Adrenal gland (tissue), 9 donors: ENCODE measurements at regions not wholly inside any gene's neighbourhood (a gene's known extent, or its start where the extent isn't known, plus 50 kb on each side); places are given as distances from the start of the nearest gene placed in this dataset.

Source experiments
- DNase-seq, 7 donors: peaks; one replicate each; pipeline ENCODE4 v3.0.0-alpha.2; 2019 to 2020
- H3K27ac ChIP-seq, 5 donors: fragments of 200-600 bp; sonication (generic) in 4 of 5; 1 replicate in 3 of 5; 2 replicates in 2 of 5; pipeline versions ENCODE4 v1.5.1 to v1.8.0; 2016 to 2020; ENCODE audit warnings: mild to moderate bottlenecking in 1 of 5
- H3K27me3 ChIP-seq: fragments of 200-600 bp; 2 replicates; pipeline ENCODE4 v1.8.0; 2021
- H3K36me3 ChIP-seq, 2 donors: fragments of 200-600 bp; replicated peaks in 1 of 2; 1 replicate in 1 of 2; 2 replicates in 1 of 2; pipeline versions ENCODE4 v1.5.1 to v1.8.0; 2018 to 2022
- H3K4me1 ChIP-seq, 2 donors: fragments of 200-600 bp; replicated peaks in 1 of 2; 1 replicate in 1 of 2; 2 replicates in 1 of 2; pipeline versions ENCODE4 v1.5.1 to v1.8.0; 2018 to 2021
- H3K4me3 ChIP-seq, 4 donors: fragments of 200-600 bp; sonication (generic) in 3 of 4; one replicate each; pipeline ENCODE4 v1.5.1; 2016 to 2018
- H3K9me3 ChIP-seq, 3 donors: fragments of 200-600 bp; sonication (generic) in 1 of 3; replicated peaks in 1 of 3; 1 replicate in 2 of 3; 2 replicates in 1 of 3; pipeline versions ENCODE4 v1.5.1 to v1.8.0; 2016 to 2021
- CTCF ChIP-seq, 6 experiments: fragments of 450-650 bp in 4 of 6; fragments of 200-600 bp in 2 of 6; sonication (generic) in 1 of 6; IDR thresholded peaks; 1 replicate in 5 of 6; 2 replicates in 1 of 6; pipeline versions ENCODE4 v1.5.1 to v1.8.0; 2016 to 2021; ENCODE audit warnings: antibody characterized with exemption in 6 of 6, mild to moderate bottlenecking in 2 of 6, moderate library complexity in 1 of 6
- POLR2A ChIP-seq, 2 donors: fragments of 450-650 bp; IDR thresholded peaks; one replicate each; pipeline ENCODE4 v1.6.1; 2017; ENCODE audit warnings: antibody characterized with exemption in 2 of 2, mild to moderate bottlenecking in 2 of 2, moderate library complexity in 1 of 2
- WGBS, 4 donors: extraction: QIAGEN DNeasy Blood & Tissue Kit in 2 of 4; methylation state at CpG; one replicate each; pipeline versions ENCODE4 v1.1.5 to v1.1.7; 2013 to 2017; 5-methylcytosine and 5-hydroxymethylcytosine counted together
- intact Hi-C, 2 donors: fragments of 100-400 bp; cut with DNase I; formaldehyde crosslinking; loops; one replicate each; pipeline versions ENCODE4 v1.14.1 to v1.15.0; 2022 to 2023
- donor health status: healthy with polysubstance abuse.
- donor health status: Bipolar disorder and iron deficiency.
- donor health status: DM: yes; HTN: yes; CAD: no.
- donor health status: DM: no; HTN: no; CAD: no.
- donor health status: DM: no; HTN: no; CAD: no.

DNA sequence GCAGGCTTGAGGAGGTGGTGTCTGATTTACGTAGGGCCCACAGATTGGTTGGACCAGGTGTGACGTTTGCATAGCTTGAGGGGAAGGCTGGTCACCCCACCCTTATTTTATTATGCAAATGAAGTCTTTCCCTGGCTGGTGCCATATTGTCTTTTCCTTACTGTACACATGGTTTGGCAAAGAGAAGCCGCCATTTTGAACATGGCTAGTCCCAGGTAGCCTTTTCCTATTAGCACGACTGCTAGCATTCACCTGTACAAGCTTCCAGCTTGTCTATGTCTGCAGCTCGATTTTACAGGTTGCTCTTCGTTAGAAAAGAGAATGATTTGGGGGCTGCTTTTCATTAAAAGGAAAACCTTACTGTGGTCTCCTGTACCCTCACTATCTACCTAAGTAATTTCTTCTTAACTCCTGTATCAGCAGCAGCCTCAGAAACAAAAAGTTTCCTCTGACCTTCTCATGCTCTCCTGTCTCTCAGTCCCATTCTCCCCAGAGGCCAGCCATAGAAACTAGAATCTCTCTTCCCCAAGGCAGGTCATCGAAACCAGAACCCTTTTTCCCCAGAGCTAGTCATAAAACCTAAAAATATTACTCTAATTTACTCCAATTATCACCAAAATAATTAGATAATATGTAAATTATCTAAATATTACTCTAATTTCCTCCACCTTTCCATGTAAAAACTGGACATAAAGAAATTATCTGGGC lies 151.8 kb downstream of the B3GNT2 start:
- Histone ChIP-seq H3K9me3 (no peaks in the 10 kb centered on the region), H3K27me3 (no peaks in the 10 kb centered on the region), H3K4me1 (no peaks in the 10 kb centered on the region), H3K4me3 (no peak overlapping the region), H3K27ac (no peak overlapping the region), H3K36me3 (no peaks in the 10 kb centered on the region)
- DNase-seq: no peak
- WGBS, 4 donors: 91 to 95% (median 91%) methylated on average over 7 of the region's 7 CpGs
- intact Hi-C loops: no loop called here
- TF ChIP-seq CTCF (IDR thresholded peaks at IDR 0.05): no peak
- TF ChIP-seq POLR2A (IDR thresholded peaks at IDR 0.05): no peak

DNA sequence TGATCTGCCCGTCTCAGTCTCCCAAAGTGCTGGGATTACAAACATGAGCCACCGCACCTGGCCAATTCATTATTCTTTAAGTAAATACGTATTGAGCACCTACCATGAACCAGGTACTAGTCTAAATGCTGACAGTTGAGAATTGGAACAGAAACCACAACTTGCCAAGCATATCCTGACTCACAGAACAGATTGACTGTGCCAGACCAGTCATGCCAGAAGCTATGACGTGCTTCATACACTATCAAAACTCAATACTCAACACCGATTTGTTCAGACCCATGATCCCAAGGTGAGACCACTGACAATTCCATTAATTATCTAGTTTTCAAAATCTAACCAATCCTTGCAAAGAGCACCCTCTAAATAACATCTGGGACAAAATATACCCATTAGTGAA lies 148.6 kb downstream of the B3GNT2 start:
- Histone ChIP-seq H3K4me3 (no peak overlapping the region), H3K9me3 (no peaks in the 10 kb centered on the region), H3K27me3 (no peaks in the 10 kb centered on the region), H3K4me1 (no peaks in the 10 kb centered on the region), H3K27ac (no peak overlapping the region), H3K36me3 (no peaks in the 10 kb centered on the region)
- TF ChIP-seq CTCF (IDR thresholded peaks at IDR 0.05) (no peak), POLR2A (IDR thresholded peaks at IDR 0.05) (no peak)
- 82 to 91% (median 85%) methylated on average over 5 of the region's 5 CpGs for WGBS, 4 donors
- intact Hi-C loops: no loop called here
- no peak for DNase-seq

DNA sequence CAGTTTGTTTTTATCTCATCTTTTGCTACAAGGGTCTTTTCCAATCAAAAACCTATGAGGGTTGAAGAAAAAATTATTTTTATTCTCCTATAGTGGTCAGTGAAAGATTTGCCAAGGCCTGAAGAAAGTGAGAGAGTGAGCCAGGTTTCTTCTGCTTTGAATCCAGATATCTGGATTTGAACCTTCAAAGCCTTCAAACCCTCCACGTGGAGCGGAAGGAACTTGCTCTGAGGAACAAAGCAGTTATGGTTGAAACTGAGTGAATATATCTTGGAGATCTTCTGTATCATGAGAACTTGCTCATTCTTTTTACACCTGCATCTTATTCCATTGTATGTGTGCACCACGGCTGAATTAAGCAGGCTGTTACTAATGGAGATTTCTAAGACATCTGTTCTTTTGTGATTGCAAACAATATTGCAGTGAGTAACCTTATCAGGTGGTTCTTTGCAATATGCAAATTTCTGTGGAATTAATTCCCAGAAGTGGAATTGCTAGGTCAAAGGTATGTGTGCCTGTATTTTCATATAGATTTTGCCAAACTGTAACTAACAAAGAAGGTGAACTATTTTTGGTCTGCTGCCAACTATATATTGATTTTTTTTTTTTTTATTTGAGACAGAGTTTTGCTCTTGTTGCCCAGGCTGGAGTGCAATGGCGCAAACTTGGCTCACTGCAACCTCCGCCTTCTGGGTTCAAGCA lies 147.9 kb downstream of the B3GNT2 start:
- Histone ChIP-seq H3K27me3 (no peaks in the 10 kb centered on the region), H3K9me3 (no peaks in the 10 kb centered on the region), H3K4me1 (no peaks in the 10 kb centered on the region), H3K4me3 (no peak overlapping the region), H3K27ac (no peak overlapping the region), H3K36me3 (no peaks in the 10 kb centered on the region)
- DNase-seq: no peak
- intact Hi-C loops: no loop called here
- 74 to 88% (median 87%) methylated on average over 5 of the region's 5 CpGs for whole genome bisulfite sequencing, 4 donors
- no peak for TF ChIP-seq CTCF (IDR thresholded peaks at IDR 0.05)
- no peak for TF ChIP-seq POLR2A (IDR thresholded peaks at IDR 0.05)

GRCh38 chr2:62343206-62343605 lies 147.3 kb downstream of the B3GNT2 start:
- TF ChIP-seq POLR2A (IDR thresholded peaks at IDR 0.05) (no peak), CTCF (IDR thresholded peaks at IDR 0.05) (no peak)
- no peak for DNase-seq
- Histone ChIP-seq H3K9me3 (no peaks in the 10 kb centered on the region), H3K4me3 (no peak overlapping the region), H3K27me3 (no peaks in the 10 kb centered on the region), H3K27ac (no peak overlapping the region), H3K4me1 (no peaks in the 10 kb centered on the region), H3K36me3 (no peaks in the 10 kb centered on the region)
- intact Hi-C loops: no loop called here
